ENCODE measurements at regions not wholly inside any gene's neighbourhood (a gene's known extent, or its start where the extent isn't known, plus 50 kb on each side); places are given as distances from the start of the nearest gene placed in this dataset.

- no peak overlapping the region for H2BK5ac ChIP-seq (ENCODE audit: low read length)
- no peak overlapping the region for H3K4ac ChIP-seq (ENCODE audit: low read length)
- no peak overlapping the region for H2BK15ac ChIP-seq (ENCODE audit: low read length)
- no peak overlapping the region for H2BK120ac ChIP-seq (ENCODE audit: low read depth, low read length)
- H3K4me1 ChIP-seq (ENCODE audit: control insufficient read depth in 2 of 2, insufficient read depth in 1 of 2, low read depth in 1 of 2, low read length in 2 of 2) = peaks cover 0 to 3% of the 10 kb centered on the region in 2 donors
- DNase-seq (ENCODE audit: low spot score) = no peak
- H3K36me3 ChIP-seq (replicated peaks in 1 of 2; ENCODE audit: control insufficient read depth in 2 of 2, insufficient read depth in 2 of 2, low read length in 2 of 2) = no peaks in the 10 kb centered on the region
- no peak overlapping the region for H3K23ac ChIP-seq (ENCODE audit: low read depth, low read length, poor library complexity)
- H3K9ac ChIP-seq (ENCODE audit: low read depth, low read length, poor library complexity) = no peak overlapping the region
- no peaks in the 10 kb centered on the region for H3K79me1 ChIP-seq (ENCODE audit: low read depth, low read length)
- H3K4me2 ChIP-seq (ENCODE audit: insufficient read depth, low read length, poor library complexity, severe bottlenecking) = no peak overlapping the region
- no peak overlapping the region for H2AFZ ChIP-seq (ENCODE audit: low read length)
- no peak overlapping the region for H2AK5ac ChIP-seq (ENCODE audit: low read depth, low read length)
- no peaks in the 10 kb centered on the region for H3K27me3 ChIP-seq (ENCODE audit: control insufficient read depth in 3 of 3, insufficient read depth in 3 of 3, low read depth in 1 of 3, low read length in 3 of 3)
- no CpG with 5 or more reads among the region's 8 CpGs for WGBS, 2 donors (ENCODE audit: extremely low coverage in 2 of 2, insufficient read length in 2 of 2, insufficient replicate concordance in 1 of 2)
- no peak overlapping the region for H4K8ac ChIP-seq (ENCODE audit: low read depth, low read length)
- H3K4me3 ChIP-seq (ENCODE audit: low read length in 2 of 2) = no peak overlapping the region
- no peak overlapping the region for H3K14ac ChIP-seq (ENCODE audit: low read length)
- no peak overlapping the region for H4K91ac ChIP-seq (ENCODE audit: low read depth, low read length, poor library complexity)
- no peak overlapping the region for H3K27ac ChIP-seq (replicated peaks; ENCODE audit: low read length)
- H3K18ac ChIP-seq (ENCODE audit: low read length) = no peak overlapping the region
- no peaks in the 10 kb centered on the region for H3K9me3 ChIP-seq (replicated peaks in 1 of 2; ENCODE audit: control insufficient read depth in 2 of 2, insufficient read depth in 1 of 2, low read depth in 1 of 2, low read length in 2 of 2)
- no peak overlapping the region for H2BK12ac ChIP-seq (ENCODE audit: low read length)
Observed at GRCh38 chr2:106572541-106573450, 85.6 kb downstream of the CD8B2 start.

DNA sequence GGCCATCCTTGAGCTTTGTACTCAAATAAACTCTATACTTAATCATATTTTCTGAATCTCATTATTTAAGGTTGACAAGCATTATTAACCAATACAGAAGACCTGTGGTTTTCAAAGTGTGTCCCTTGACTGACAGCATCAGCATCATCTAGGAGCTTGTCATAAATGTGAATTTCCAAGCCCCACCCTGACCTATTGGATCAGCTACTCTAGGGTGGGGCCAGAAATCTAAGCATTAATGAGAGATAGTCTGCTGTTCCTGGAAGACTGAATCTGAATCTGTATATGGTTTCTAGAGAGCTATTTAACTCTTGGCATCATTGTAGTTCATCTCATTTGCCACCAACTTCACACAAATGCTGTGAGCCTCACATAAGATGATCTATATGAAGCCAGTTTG is 86.6 kb downstream of the CD8B2 start:
- Histone ChIP-seq H3K36me3 (replicated peaks in 1 of 2; ENCODE audit: control insufficient read depth in 2 of 2, insufficient read depth in 2 of 2, low read length in 2 of 2) (no peaks in the 10 kb centered on the region), H2AFZ (ENCODE audit: low read length) (no peak overlapping the region), H2AK5ac (ENCODE audit: low read depth, low read length) (no peak overlapping the region), H3K14ac (ENCODE audit: low read length) (no peak overlapping the region), H3K4me2 (ENCODE audit: insufficient read depth, low read length, poor library complexity, severe bottlenecking) (no peak overlapping the region), H3K27me3 (ENCODE audit: control insufficient read depth in 3 of 3, insufficient read depth in 3 of 3, low read depth in 1 of 3, low read length in 3 of 3) (no peaks in the 10 kb centered on the region), H2BK12ac (ENCODE audit: low read length) (no peak overlapping the region), H2BK120ac (ENCODE audit: low read depth, low read length) (no peak overlapping the region), H2BK5ac (ENCODE audit: low read length) (no peak overlapping the region), H3K9me3 (replicated peaks in 1 of 2; ENCODE audit: control insufficient read depth in 2 of 2, insufficient read depth in 1 of 2, low read depth in 1 of 2, low read length in 2 of 2) (no peaks in the 10 kb centered on the region), H2BK15ac (ENCODE audit: low read length) (no peak overlapping the region), H3K4ac (ENCODE audit: low read length) (no peak overlapping the region), H3K23ac (ENCODE audit: low read depth, low read length, poor library complexity) (no peak overlapping the region), H3K79me1 (ENCODE audit: low read depth, low read length) (no peaks in the 10 kb centered on the region), H3K9ac (ENCODE audit: low read depth, low read length, poor library complexity) (no peak overlapping the region), H3K4me3 (ENCODE audit: low read length in 2 of 2) (no peak overlapping the region), H3K27ac (replicated peaks; ENCODE audit: low read length) (no peak overlapping the region), H4K8ac (ENCODE audit: low read depth, low read length) (no peak overlapping the region), H3K18ac (ENCODE audit: low read length) (no peak overlapping the region), H4K91ac (ENCODE audit: low read depth, low read length, poor library complexity) (no peak overlapping the region), H3K4me1 (ENCODE audit: control insufficient read depth in 2 of 2, insufficient read depth in 1 of 2, low read depth in 1 of 2, low read length in 2 of 2) (peaks cover 0 to 3% of the 10 kb centered on the region in 2 donors)
- DNase-seq (ENCODE audit: low spot score) = no peak

DNA sequence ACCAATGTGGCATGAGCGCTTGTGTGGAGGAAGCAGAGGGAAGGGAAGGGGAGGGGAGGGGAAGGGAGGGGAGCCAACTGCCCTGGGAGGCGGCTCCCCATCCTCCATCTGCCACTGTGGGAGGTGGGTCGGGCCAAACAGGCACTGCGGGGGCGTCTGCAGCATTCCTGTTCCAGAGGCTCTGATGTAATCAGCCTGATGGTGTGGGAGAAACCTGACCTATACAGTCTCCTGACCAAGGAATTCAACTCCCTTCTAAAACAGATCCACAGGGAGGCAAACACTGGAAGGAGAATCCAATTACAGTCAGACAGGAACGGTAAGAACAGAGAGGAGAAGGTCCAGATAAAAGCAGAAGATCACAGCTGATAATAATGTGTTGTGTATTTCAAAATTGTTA is 88.8 kb downstream of the CD8B2 start:
- Histone ChIP-seq H3K4me2 (ENCODE audit: insufficient read depth, low read length, poor library complexity, severe bottlenecking) (no peak overlapping the region), H2BK15ac (ENCODE audit: low read length) (no peak overlapping the region), H3K79me1 (ENCODE audit: low read depth, low read length) (no peaks in the 10 kb centered on the region), H2BK120ac (ENCODE audit: low read depth, low read length) (peak overlapping the region; percentile 13), H3K23ac (ENCODE audit: low read depth, low read length, poor library complexity) (no peak overlapping the region), H3K4me3 (ENCODE audit: low read length in 2 of 2) (no peak overlapping the region), H3K36me3 (replicated peaks in 1 of 2; ENCODE audit: control insufficient read depth in 2 of 2, insufficient read depth in 2 of 2, low read length in 2 of 2) (no peaks in the 10 kb centered on the region), H4K8ac (ENCODE audit: low read depth, low read length) (no peak overlapping the region), H3K27ac (replicated peaks; ENCODE audit: low read length) (peak overlapping the region; percentile 2), H2BK12ac (ENCODE audit: low read length) (no peak overlapping the region), H2AFZ (ENCODE audit: low read length) (no peak overlapping the region), H2BK5ac (ENCODE audit: low read length) (no peak overlapping the region), H3K14ac (ENCODE audit: low read length) (no peak overlapping the region), H3K9ac (ENCODE audit: low read depth, low read length, poor library complexity) (no peak overlapping the region), H3K4ac (ENCODE audit: low read length) (no peak overlapping the region), H4K91ac (ENCODE audit: low read depth, low read length, poor library complexity) (no peak overlapping the region), H2AK5ac (ENCODE audit: low read depth, low read length) (no peak overlapping the region), H3K4me1 (ENCODE audit: control insufficient read depth in 2 of 2, insufficient read depth in 1 of 2, low read depth in 1 of 2, low read length in 2 of 2) (peaks cover 0 to 3% of the 10 kb centered on the region in 2 donors), H3K9me3 (replicated peaks in 1 of 2; ENCODE audit: control insufficient read depth in 2 of 2, insufficient read depth in 1 of 2, low read depth in 1 of 2, low read length in 2 of 2) (no peaks in the 10 kb centered on the region), H3K18ac (ENCODE audit: low read length) (peak overlapping the region; percentile 11), H3K27me3 (ENCODE audit: control insufficient read depth in 3 of 3, insufficient read depth in 3 of 3, low read depth in 1 of 3, low read length in 3 of 3) (peaks cover 0 to 15% (median 0%) of the 10 kb centered on the region in 3 experiments)
- no CpG with 5 or more reads among the region's 6 CpGs for WGBS, 2 donors (ENCODE audit: extremely low coverage in 2 of 2, insufficient read length in 2 of 2, insufficient replicate concordance in 1 of 2)
- DNase-seq (ENCODE audit: low spot score) = peak; percentile 33

GRCh38 chr2:106577255-106577651 is 90.1 kb downstream of the CD8B2 start:
- DNase-seq (ENCODE audit: low spot score) = no peak
- no CpG with 5 or more reads among the region's 5 CpGs for WGBS, 2 donors (ENCODE audit: extremely low coverage in 2 of 2, insufficient read length in 2 of 2, insufficient replicate concordance in 1 of 2)

More at GRCh38 chr2:106577255-106577651, 90.1 kb downstream of the CD8B2 start:
- Histone ChIP-seq H3K23ac (ENCODE audit: low read depth, low read length, poor library complexity) (no peak overlapping the region), H3K4me1 (ENCODE audit: control insufficient read depth in 2 of 2, insufficient read depth in 1 of 2, low read depth in 1 of 2, low read length in 2 of 2) (peaks cover 3% of the 10 kb centered on the region in 2 donors), H3K27me3 (ENCODE audit: control insufficient read depth in 3 of 3, insufficient read depth in 3 of 3, low read depth in 1 of 3, low read length in 3 of 3) (peaks cover 0 to 26% (median 4%) of the 10 kb centered on the region in 3 experiments), H3K4me3 (ENCODE audit: low read length in 2 of 2) (no peak overlapping the region), H3K36me3 (replicated peaks in 1 of 2; ENCODE audit: control insufficient read depth in 2 of 2, insufficient read depth in 2 of 2, low read length in 2 of 2) (no peaks in the 10 kb centered on the region), H2AK5ac (ENCODE audit: low read depth, low read length) (no peak overlapping the region), H3K79me1 (ENCODE audit: low read depth, low read length) (no peaks in the 10 kb centered on the region), H2BK120ac (ENCODE audit: low read depth, low read length) (no peak overlapping the region), H3K4ac (ENCODE audit: low read length) (no peak overlapping the region), H3K9ac (ENCODE audit: low read depth, low read length, poor library complexity) (no peak overlapping the region), H2BK5ac (ENCODE audit: low read length) (no peak overlapping the region), H4K91ac (ENCODE audit: low read depth, low read length, poor library complexity) (no peak overlapping the region), H3K4me2 (ENCODE audit: insufficient read depth, low read length, poor library complexity, severe bottlenecking) (no peak overlapping the region), H3K14ac (ENCODE audit: low read length) (no peak overlapping the region), H2AFZ (ENCODE audit: low read length) (no peak overlapping the region), H3K27ac (replicated peaks; ENCODE audit: low read length) (no peak overlapping the region), H2BK12ac (ENCODE audit: low read length) (no peak overlapping the region), H4K8ac (ENCODE audit: low read depth, low read length) (no peak overlapping the region), H2BK15ac (ENCODE audit: low read length) (peak overlapping the region; percentile 9), H3K18ac (ENCODE audit: low read length) (no peak overlapping the region), H3K9me3 (replicated peaks in 1 of 2; ENCODE audit: control insufficient read depth in 2 of 2, insufficient read depth in 1 of 2, low read depth in 1 of 2, low read length in 2 of 2) (no peaks in the 10 kb centered on the region)

Measured in neuronal stem cell (in vitro differentiated cells).